Activated CD8-positive, alpha-beta memory T cell treated with anti-CD3 and anti-CD28 coated beads, Interleukin-2, amount 10 ng/mL, durations not matched to agents 7 days and 5 days (primary cell): ENCODE measurements at regions not wholly inside any gene's neighbourhood (a gene's known extent, or its start where the extent isn't known, plus 50 kb on each side); places are given as distances from the start of the nearest gene placed in this dataset.

Experiments used
- ATAC-seq: fragments of 150-1000 bp; cut with Tn5 transposase; one replicate; pipeline ENCODE4 v1.10.0; 2021; ENCODE audit warnings: moderate library complexity
- CTCF ChIA-PET: fragments of 350-600 bp; sonication (Branson Sonifier 250); formaldehyde crosslinking; loops from one replicate; lab custom pipeline; 2021; ENCODE audit warnings: antibody characterized with exemption; lab: Charles Lee
- DNase-seq: peaks from one replicate; pipeline ENCODE4 v3.0.0-alpha.2; 2020
- H3K27ac Mint-ChIP-seq: one replicate; pipeline ENCODE4 v1.8.0; 2021; ENCODE audit warnings: mild to moderate bottlenecking, mixed read lengths
- H3K27me3 Mint-ChIP-seq: one replicate; pipeline ENCODE4 v1.8.0; 2021; ENCODE audit warnings: mixed read lengths
- H3K36me3 Mint-ChIP-seq: one replicate; pipeline ENCODE4 v1.8.0; 2021; ENCODE audit warnings: mild to moderate bottlenecking, mixed read lengths
- H3K4me1 Mint-ChIP-seq: one replicate; pipeline ENCODE4 v1.8.0; 2021; ENCODE audit warnings: mixed read lengths
- H3K4me3 Mint-ChIP-seq: one replicate; pipeline ENCODE4 v1.8.0; 2021; ENCODE audit warnings: mild to moderate bottlenecking, moderate library complexity, mixed read lengths
- H3K9me3 Mint-ChIP-seq: one replicate; pipeline ENCODE4 v1.8.0; 2022; ENCODE audit warnings: low read depth, mixed read lengths

- Mint-ChIP-seq H3K4me1 (no peaks in the 10 kb centered on the region), H3K27me3 (no peaks in the 10 kb centered on the region), H3K9me3 (no peaks in the 10 kb centered on the region), H3K36me3 (peaks cover 2% of the 10 kb centered on the region), H3K27ac (no peak overlapping the region), H3K4me3 (no peak overlapping the region)
- DNase-seq (no peak), ATAC-seq (no peak)
- CTCF ChIA-PET, result no interaction called here
Measured at GRCh38 chrX:42686706-42687105, 91.3 kb downstream of the PPP1R2C start.

- Mint-ChIP-seq H3K27me3 (no peaks in the 10 kb centered on the region), H3K4me3 (no peak overlapping the region), H3K4me1 (no peaks in the 10 kb centered on the region), H3K27ac (no peak overlapping the region), H3K9me3 (no peaks in the 10 kb centered on the region), H3K36me3 (no peaks in the 10 kb centered on the region)
- DNase-seq, result no peak
- no peak for ATAC-seq
- CTCF ChIA-PET, result no interaction called here
Measured at GRCh38 chrX:42686296-42686695, 91.7 kb downstream of the PPP1R2C start.

DNA sequence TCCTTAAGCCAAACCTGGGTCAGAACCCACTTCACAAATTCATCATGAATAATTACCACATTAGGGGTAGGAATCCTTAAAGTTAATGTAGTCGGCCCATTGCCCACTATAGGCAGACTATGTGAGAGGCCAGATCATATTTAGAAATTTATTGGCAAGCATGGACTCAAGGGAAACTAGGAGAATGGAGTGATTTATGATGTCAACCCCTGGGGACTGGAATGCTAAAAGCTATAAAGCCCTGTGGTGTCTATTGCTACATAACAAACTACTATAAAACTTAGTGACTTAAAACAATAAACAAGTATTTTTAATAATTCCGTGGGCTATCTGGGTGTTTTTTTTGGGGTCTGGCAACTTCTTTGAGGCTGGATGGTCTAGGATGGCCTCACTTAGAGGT lies 93.9 kb downstream of the PPP1R2C start:
- DNase-seq (no peak), ATAC-seq (no peak)
- Mint-ChIP-seq H3K36me3 (no peaks in the 10 kb centered on the region), H3K9me3 (no peaks in the 10 kb centered on the region), H3K4me1 (no peaks in the 10 kb centered on the region), H3K27me3 (no peaks in the 10 kb centered on the region), H3K27ac (no peak overlapping the region), H3K4me3 (no peak overlapping the region)
- CTCF ChIA-PET, result no interaction called here

GRCh38 chrX:42680666-42681065 lies 97.3 kb downstream of the PPP1R2C start:
- no peak overlapping the region for H3K27ac Mint-ChIP-seq
- no peaks in the 10 kb centered on the region for H3K9me3 Mint-ChIP-seq
- no peak for ATAC-seq
- H3K27me3 Mint-ChIP-seq, result no peaks in the 10 kb centered on the region
- H3K36me3 Mint-ChIP-seq, result no peaks in the 10 kb centered on the region
- H3K4me1 Mint-ChIP-seq, result no peaks in the 10 kb centered on the region
- CTCF ChIA-PET, result no interaction called here
- H3K4me3 Mint-ChIP-seq, result no peak overlapping the region
- DNase-seq, result no peak

DNA sequence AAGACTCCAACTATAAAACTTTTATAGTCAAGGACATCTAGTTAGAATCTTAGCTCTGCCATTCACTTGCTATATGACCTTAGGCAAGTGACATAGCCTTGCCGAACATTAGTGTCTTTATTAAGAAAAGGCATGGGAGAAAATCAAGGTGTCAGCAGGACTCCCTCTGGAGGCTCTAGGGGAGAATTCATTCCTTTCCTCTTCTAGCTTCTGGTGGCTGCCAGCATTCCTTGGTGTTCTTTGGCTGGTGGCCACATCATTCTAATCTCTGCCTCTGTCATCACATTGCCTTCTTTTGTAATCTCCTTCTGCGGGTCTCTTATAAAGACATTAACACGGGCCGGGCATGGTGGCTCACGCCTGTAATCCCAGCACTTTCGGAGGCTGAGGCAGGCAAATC lies 99.8 kb downstream of the PPP1R2C start:
- H3K4me1 Mint-ChIP-seq, result no peaks in the 10 kb centered on the region
- ATAC-seq (no peak), DNase-seq (no peak)
- CTCF ChIA-PET, result no interaction called here
- no peaks in the 10 kb centered on the region for H3K36me3 Mint-ChIP-seq
- H3K9me3 Mint-ChIP-seq, result no peaks in the 10 kb centered on the region
- H3K4me3 Mint-ChIP-seq, result no peak overlapping the region
- H3K27ac Mint-ChIP-seq, result no peak overlapping the region
- H3K27me3 Mint-ChIP-seq, result no peaks in the 10 kb centered on the region

GRCh38 chrX:42673301-42673810 lies 104.6 kb downstream of the PPP1R2C start:
- Mint-ChIP-seq H3K4me3 (no peak overlapping the region), H3K4me1 (no peaks in the 10 kb centered on the region), H3K27ac (no peak overlapping the region), H3K27me3 (no peaks in the 10 kb centered on the region), H3K36me3 (peaks cover 1% of the 10 kb centered on the region), H3K9me3 (peaks cover 3% of the 10 kb centered on the region)
- DNase-seq, result no peak
- no peak for ATAC-seq
- CTCF ChIA-PET, result no interaction called here

- ATAC-seq (no peak), DNase-seq (no peak)
- Mint-ChIP-seq H3K4me3 (no peak overlapping the region), H3K27ac (no peak overlapping the region), H3K36me3 (peaks cover under 1% of the 10 kb centered on the region), H3K9me3 (no peaks in the 10 kb centered on the region), H3K27me3 (no peaks in the 10 kb centered on the region), H3K4me1 (no peaks in the 10 kb centered on the region)
- CTCF ChIA-PET, result interaction anchor here (0.6 kb wide), 1 partner anchor 15 kb away, joined by 5 read pairs; no protein-coding TSS in a partner anchor
Measured at GRCh38 chrX:42664680-42665079, 113.3 kb downstream of the PPP1R2C start.

- DNase-seq (no peak), ATAC-seq (no peak)
- CTCF ChIA-PET, result no interaction called here
- no peak overlapping the region for H3K4me3 Mint-ChIP-seq
- H3K4me1 Mint-ChIP-seq, result no peaks in the 10 kb centered on the region
- no peak overlapping the region for H3K27ac Mint-ChIP-seq
- no peaks in the 10 kb centered on the region for H3K27me3 Mint-ChIP-seq
- peaks cover 3% of the 10 kb centered on the region for H3K9me3 Mint-ChIP-seq
- no peaks in the 10 kb centered on the region for H3K36me3 Mint-ChIP-seq
Measured at GRCh38 chrX:42628471-42628870, 149.5 kb downstream of the PPP1R2C start.

DNA sequence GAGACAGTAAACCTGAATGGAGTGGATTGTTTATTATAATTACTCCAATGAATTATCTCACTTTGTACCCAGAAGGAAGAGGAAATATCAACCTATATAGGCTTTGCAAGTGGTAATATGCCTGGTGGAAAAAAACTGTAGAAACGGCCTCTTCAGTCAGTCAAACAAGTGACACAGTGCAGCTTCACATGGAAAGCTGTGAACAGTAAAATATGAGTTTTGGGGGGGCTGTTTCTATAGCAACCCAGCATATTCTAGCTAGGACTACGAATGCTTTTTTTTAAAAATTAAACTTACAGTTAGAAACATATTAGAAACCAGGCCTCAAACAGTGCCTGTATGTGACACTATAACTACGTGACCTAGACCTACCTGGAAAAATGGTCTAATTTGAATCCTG lies 150.1 kb downstream of the PPP1R2C start:
- H3K4me3 Mint-ChIP-seq, result no peak overlapping the region
- ATAC-seq, result no peak
- no peak overlapping the region for H3K27ac Mint-ChIP-seq
- H3K36me3 Mint-ChIP-seq, result no peaks in the 10 kb centered on the region
- DNase-seq, result no peak
- no peaks in the 10 kb centered on the region for H3K4me1 Mint-ChIP-seq
- peaks cover 3% of the 10 kb centered on the region for H3K9me3 Mint-ChIP-seq
- CTCF ChIA-PET, result no interaction called here
- no peaks in the 10 kb centered on the region for H3K27me3 Mint-ChIP-seq

GRCh38 chrX:42624524-42624923 lies 153.4 kb downstream of the PPP1R2C start:
- no peak overlapping the region for H3K4me3 Mint-ChIP-seq
- CTCF ChIA-PET, result no interaction called here
- no peaks in the 10 kb centered on the region for H3K27me3 Mint-ChIP-seq
- DNase-seq (no peak), ATAC-seq (no peak)
- no peaks in the 10 kb centered on the region for H3K9me3 Mint-ChIP-seq
- peaks cover 1% of the 10 kb centered on the region for H3K4me1 Mint-ChIP-seq
- no peak overlapping the region for H3K27ac Mint-ChIP-seq
- no peaks in the 10 kb centered on the region for H3K36me3 Mint-ChIP-seq

GRCh38 chrX:42619068-42619467 lies 158.9 kb downstream of the PPP1R2C start:
- H3K27me3 Mint-ChIP-seq, result no peaks in the 10 kb centered on the region
- H3K4me1 Mint-ChIP-seq, result peaks cover 9% of the 10 kb centered on the region
- ATAC-seq, result no peak
- peaks cover 2% of the 10 kb centered on the region for H3K36me3 Mint-ChIP-seq
- no peak for DNase-seq
- H3K9me3 Mint-ChIP-seq, result peaks cover 2% of the 10 kb centered on the region
- H3K4me3 Mint-ChIP-seq, result no peak overlapping the region
- H3K27ac Mint-ChIP-seq, result no peak overlapping the region
- CTCF ChIA-PET, result no interaction called here

DNA sequence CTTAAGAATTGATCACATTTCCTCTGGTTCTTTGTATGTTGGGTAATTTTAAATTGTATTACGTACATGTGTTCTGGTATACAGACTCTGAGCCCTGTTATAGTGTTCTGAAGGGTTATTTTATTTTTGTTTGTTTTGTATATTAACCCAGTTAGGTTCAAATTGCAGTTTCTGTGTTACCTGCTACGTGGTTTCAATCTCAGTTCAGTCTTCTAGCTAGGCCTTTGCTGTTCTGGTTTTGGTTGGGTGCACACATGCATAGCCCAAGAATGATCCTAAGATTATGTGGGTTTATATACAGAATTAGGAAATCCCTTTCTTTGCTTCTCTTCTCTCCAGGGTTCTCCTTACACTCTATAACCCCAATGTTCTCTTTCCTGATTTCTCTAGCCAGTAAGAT lies 161.0 kb downstream of the PPP1R2C start:
- no peak overlapping the region for H3K27ac Mint-ChIP-seq
- H3K4me1 Mint-ChIP-seq, result peaks cover 9% of the 10 kb centered on the region
- DNase-seq, result no peak
- peaks cover 2% of the 10 kb centered on the region for H3K9me3 Mint-ChIP-seq
- no peak for ATAC-seq
- no peak overlapping the region for H3K4me3 Mint-ChIP-seq
- H3K27me3 Mint-ChIP-seq, result no peaks in the 10 kb centered on the region
- CTCF ChIA-PET, result no interaction called here
- peaks cover 2% of the 10 kb centered on the region for H3K36me3 Mint-ChIP-seq

DNA sequence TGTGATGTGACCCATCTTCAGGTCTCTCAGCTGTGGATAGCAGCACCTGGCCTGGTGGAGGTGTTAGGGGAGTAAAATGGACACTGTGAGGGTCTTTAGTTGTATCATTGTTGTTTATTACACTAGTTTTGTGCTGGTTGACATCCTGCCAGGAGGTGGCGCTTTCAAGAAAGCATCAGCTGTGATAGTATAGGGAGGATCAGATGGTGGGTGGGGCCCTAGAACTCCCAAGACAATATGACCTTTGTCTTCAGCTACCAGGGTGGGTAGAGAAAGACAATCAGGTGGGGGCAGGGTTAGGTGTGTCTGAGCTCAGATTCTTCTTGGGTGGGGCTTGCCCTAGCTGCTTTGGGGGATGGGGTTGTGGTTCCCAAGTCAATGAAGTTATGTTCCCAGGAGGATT lies 162.8 kb downstream of the PPP1R2C start:
- CTCF ChIA-PET, result no interaction called here
- Mint-ChIP-seq H3K27ac (no peak overlapping the region), H3K9me3 (peaks cover 2% of the 10 kb centered on the region), H3K4me1 (peaks cover 9% of the 10 kb centered on the region), H3K36me3 (peaks cover 2% of the 10 kb centered on the region), H3K4me3 (no peak overlapping the region), H3K27me3 (no peaks in the 10 kb centered on the region)
- ATAC-seq (no peak), DNase-seq (peak; percentile 39)

DNA sequence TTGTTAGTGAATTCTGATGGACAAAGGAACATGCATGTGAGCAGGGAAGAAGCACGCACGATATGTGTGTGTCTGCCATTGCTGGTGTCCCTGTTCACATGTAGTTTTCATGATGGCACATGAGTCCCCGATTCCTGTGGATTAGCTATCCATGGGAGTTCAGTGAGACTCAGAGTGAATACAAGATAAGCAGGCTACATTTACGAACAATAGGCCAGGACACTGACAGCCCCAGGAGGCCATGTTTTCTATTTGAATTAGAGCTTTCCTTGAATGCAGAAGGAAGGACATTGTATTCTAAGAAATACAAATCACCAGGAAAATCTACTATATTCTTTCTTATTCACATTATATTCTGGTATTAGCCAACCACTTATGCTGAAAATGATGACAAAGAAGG lies 171.4 kb downstream of the PPP1R2C start:
- H3K27ac Mint-ChIP-seq, result no peak overlapping the region
- ATAC-seq, result no peak

DNA sequence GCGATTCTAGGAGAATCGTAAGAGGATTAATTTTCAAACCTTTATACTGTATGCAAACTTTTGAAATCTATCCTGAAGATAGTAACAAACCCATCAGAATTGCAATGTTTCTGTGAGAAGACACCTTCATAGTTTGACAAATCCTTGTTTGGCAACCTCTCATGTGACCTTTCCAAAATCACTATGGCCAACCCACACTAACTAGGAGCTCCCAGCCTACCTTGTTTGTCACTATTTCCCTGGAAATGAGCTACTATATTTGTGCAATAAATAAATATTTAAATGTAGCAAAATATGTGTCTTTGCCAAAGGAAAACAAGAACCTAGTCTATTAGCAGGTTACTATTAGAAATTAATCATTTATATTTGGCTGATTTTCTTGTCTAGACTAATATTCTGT lies 173.7 kb downstream of the PPP1R2C start:
- H3K36me3 Mint-ChIP-seq, result no peaks in the 10 kb centered on the region
- no peak overlapping the region for H3K27ac Mint-ChIP-seq
- CTCF ChIA-PET, result no interaction called here
- H3K4me3 Mint-ChIP-seq, result no peak overlapping the region
- DNase-seq, result no peak
- no peaks in the 10 kb centered on the region for H3K27me3 Mint-ChIP-seq
- no peak for ATAC-seq
- no peaks in the 10 kb centered on the region for H3K4me1 Mint-ChIP-seq
- no peaks in the 10 kb centered on the region for H3K9me3 Mint-ChIP-seq

More for the DNA sequence above, 171.4 kb downstream of the PPP1R2C start:
- Mint-ChIP-seq H3K27me3 (no peaks in the 10 kb centered on the region), H3K36me3 (no peaks in the 10 kb centered on the region), H3K4me1 (no peaks in the 10 kb centered on the region), H3K4me3 (no peak overlapping the region), H3K9me3 (no peaks in the 10 kb centered on the region)
- no peak for DNase-seq
- CTCF ChIA-PET, result no interaction called here
